IPS-15b (cell line): ENCODE measurements at regions not wholly inside any gene's neighbourhood (a gene's known extent, or its start where the extent isn't known, plus 50 kb on each side); places are given as distances from the start of the nearest gene placed in this dataset.

Experiments used
- H3K27me3 ChIP-seq: one replicate; pipeline ENCODE4 v1.6.1; 2013; ENCODE audit warnings: low read length; ENCODE audit not compliant: control insufficient read depth, insufficient read depth
- H3K36me3 ChIP-seq: one replicate; pipeline ENCODE4 v1.6.1; 2013; ENCODE audit warnings: low read length; ENCODE audit not compliant: control insufficient read depth, insufficient read depth
- H3K4me1 ChIP-seq: one replicate; pipeline ENCODE4 v1.6.1; 2013; ENCODE audit warnings: mild to moderate bottlenecking, low read length; ENCODE audit not compliant: control insufficient read depth, insufficient read depth
- H3K4me3 ChIP-seq: one replicate; pipeline ENCODE4 v1.5.1; 2013; ENCODE audit warnings: low read depth, low read length
- H3K9ac ChIP-seq: one replicate; pipeline ENCODE4 v1.6.1; 2013; ENCODE audit warnings: low read depth, mild to moderate bottlenecking, low read length
- H3K9me3 ChIP-seq: one replicate; pipeline ENCODE4 v1.6.1; 2013; ENCODE audit warnings: mild to moderate bottlenecking, low read length; ENCODE audit not compliant: control insufficient read depth, insufficient read depth

DNA sequence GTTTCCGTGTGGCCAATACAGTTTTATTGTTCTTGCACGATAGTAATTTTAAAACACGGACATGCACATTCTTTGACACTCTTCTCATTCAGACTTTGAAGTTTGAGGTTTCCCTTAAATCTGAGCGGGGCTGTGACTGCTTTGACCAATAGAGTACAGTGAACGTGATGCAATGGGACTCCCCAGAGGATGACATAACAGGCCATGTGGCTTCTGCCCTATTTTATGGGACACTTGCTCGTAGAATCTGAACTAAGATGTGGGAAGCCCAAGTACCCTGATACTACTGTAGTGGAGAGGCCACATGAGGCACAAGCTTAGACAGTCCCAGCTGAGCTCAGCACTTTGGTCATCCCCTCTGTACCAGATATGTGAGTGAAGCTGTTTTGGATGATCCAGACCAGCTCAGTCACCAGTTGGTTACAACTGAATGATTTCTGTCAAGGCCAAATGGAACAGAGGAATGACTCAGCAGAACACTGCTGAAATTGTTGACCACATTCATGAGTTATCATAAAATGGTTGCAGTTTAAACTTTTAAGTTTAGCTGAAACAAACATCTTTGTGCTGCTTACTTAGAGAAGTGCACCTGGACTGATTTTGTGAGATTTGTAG is 279.4 kb downstream of the RFPL4B start:
- no peaks in the 10 kb centered on the region for H3K36me3 ChIP-seq
- H3K9ac ChIP-seq: no peak overlapping the region
- H3K9me3 ChIP-seq: no peaks in the 10 kb centered on the region
- no peak overlapping the region for H3K4me3 ChIP-seq
- no peaks in the 10 kb centered on the region for H3K4me1 ChIP-seq
- H3K27me3 ChIP-seq: no peaks in the 10 kb centered on the region

DNA sequence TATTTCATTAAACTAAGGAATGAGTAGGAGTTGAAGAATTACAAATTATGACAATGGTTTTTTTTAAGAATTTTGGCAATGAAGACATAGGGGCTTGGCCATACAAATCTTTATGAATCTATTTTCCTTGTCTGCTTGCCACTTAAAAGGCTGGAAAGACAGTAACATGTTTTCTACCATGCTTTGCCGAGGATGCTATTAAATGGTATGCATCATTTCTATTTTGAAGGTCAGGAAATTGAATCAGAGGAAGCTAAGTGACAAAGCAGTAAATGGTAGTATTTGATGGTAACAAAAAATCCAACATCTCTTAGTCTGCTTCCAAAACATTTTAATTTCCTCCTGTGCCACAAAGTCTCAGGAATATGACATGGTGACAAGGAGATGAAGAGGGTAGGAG is 287.2 kb downstream of the RFPL4B start:
- Histone ChIP-seq H3K4me3 (no peak overlapping the region), H3K9ac (no peak overlapping the region), H3K4me1 (no peaks in the 10 kb centered on the region), H3K9me3 (no peaks in the 10 kb centered on the region), H3K36me3 (no peaks in the 10 kb centered on the region), H3K27me3 (no peaks in the 10 kb centered on the region)

DNA sequence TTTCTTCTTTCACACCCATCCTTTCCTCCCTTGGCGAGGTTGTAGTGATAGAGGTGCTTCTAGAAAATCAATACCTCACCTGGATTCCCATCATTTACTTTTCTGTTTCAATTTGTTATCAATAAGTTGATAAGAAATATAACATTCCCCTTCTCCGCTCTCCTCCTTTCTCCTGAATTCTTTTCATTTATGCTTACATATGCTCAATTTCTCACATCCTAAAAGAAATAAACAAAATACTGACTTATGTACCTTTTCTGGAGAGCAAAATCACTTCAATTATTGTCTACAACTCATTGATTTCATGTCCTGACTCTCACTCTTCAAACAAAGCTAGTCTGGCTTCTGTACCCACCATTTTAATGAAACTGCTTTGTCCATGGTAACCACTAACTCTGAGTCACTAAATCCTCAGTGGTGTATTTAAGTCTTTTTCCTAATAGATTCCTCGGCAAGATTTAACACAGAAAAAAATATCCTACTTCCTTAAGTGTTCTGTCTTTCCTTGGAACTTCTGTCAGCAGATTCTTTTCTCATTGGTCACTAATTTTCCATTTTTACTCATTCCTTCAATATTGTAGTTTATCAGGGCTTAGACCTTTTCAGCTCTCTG is 289.6 kb downstream of the RFPL4B start:
- Histone ChIP-seq H3K27me3 (no peaks in the 10 kb centered on the region), H3K9ac (no peak overlapping the region), H3K4me3 (no peak overlapping the region)

DNA sequence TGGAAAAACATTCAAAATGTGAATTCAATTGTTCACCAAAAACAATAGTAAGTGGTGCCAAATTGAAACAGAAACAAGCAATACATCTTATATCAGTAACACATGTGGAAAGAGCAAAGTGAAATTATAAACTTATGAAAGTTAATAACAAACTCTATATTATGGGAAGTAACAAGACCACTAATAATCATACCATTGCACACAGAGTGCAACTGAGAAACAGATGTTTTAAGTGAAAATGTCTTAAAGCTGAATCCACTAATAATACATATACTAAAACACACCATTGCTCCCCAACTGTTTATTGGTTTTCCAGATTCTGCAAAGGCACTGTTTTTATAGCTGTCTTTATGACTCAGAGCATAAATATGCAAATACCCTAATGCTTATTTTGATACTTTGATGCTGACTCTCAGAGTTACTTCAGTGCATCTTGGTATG is 292.3 kb downstream of the RFPL4B start:
- no peaks in the 10 kb centered on the region for H3K4me1 ChIP-seq
- no peak overlapping the region for H3K9ac ChIP-seq
- no peaks in the 10 kb centered on the region for H3K27me3 ChIP-seq
- no peak overlapping the region for H3K4me3 ChIP-seq
- H3K9me3 ChIP-seq: no peaks in the 10 kb centered on the region
- H3K36me3 ChIP-seq: no peaks in the 10 kb centered on the region

More for the DNA sequence above, 289.6 kb downstream of the RFPL4B start:
- H3K4me1 ChIP-seq: no peaks in the 10 kb centered on the region
- H3K36me3 ChIP-seq: no peaks in the 10 kb centered on the region
- H3K9me3 ChIP-seq: no peaks in the 10 kb centered on the region

DNA sequence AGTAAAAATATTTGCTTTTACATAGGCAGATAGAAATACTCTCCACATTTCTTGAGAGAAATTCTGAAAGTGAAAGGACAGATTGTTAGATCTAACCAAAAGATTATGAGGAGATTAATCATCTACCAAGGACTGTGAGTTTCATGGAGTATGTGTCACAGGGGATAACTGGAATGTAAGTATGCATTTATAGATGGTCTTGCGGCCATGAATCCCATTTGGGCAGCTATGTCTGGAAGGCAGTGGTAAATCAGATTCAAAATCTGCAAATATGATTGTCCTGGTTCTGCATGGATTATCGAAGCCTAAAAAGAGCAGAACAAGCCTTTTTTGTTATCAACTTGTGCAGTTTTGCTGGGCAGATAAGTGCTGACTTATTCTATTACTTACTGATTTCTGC is 293.8 kb downstream of the RFPL4B start:
- Histone ChIP-seq H3K9ac (no peak overlapping the region), H3K27me3 (no peaks in the 10 kb centered on the region), H3K4me1 (no peaks in the 10 kb centered on the region), H3K9me3 (no peaks in the 10 kb centered on the region), H3K4me3 (no peak overlapping the region), H3K36me3 (no peaks in the 10 kb centered on the region)

DNA sequence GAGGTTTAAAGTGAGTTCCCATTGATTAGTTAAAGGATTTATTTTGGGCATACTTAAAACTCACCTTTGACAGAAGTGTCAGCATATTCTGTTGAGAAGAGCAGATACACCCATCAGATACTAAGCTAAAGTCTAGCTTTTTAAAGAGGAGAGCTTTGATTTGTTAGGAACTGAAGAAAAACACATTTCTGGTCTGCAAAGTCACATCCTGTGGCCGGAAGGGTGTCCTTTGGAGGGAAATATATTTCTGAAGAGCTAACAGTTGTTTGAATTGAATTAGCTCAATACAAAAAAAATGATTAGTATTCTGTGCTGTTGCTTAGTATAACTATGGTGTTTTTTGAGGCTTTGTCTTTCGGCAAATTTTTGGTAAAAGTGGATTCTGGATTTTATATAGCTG is 302.7 kb downstream of the RFPL4B start:
- H3K4me1 ChIP-seq: no peaks in the 10 kb centered on the region
- no peaks in the 10 kb centered on the region for H3K9me3 ChIP-seq
- H3K4me3 ChIP-seq: no peak overlapping the region
- no peaks in the 10 kb centered on the region for H3K27me3 ChIP-seq
- H3K9ac ChIP-seq: no peak overlapping the region
- no peaks in the 10 kb centered on the region for H3K36me3 ChIP-seq

DNA sequence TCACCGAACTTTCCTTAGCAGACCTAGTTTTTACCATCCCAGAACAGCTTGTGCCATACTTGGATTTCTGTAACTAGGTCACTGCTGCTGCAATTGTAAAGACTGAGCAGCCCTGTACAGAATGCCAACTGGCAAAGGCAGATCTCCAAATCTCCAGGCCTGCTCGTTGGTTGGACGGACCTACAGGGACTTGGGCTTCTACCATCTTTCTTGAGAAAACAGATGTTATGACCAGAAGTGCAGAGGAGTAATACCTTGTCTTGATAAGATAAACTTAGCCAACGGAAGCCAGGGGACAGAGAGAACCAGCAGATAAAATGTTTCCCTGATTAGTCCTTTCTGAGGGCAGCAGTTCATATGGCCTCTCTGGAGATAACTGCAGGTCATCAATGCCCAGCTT is 304.1 kb downstream of the RFPL4B start:
- Histone ChIP-seq H3K27me3 (no peaks in the 10 kb centered on the region), H3K4me1 (no peaks in the 10 kb centered on the region), H3K4me3 (no peak overlapping the region), H3K9me3 (no peaks in the 10 kb centered on the region), H3K36me3 (no peaks in the 10 kb centered on the region), H3K9ac (no peak overlapping the region)

DNA sequence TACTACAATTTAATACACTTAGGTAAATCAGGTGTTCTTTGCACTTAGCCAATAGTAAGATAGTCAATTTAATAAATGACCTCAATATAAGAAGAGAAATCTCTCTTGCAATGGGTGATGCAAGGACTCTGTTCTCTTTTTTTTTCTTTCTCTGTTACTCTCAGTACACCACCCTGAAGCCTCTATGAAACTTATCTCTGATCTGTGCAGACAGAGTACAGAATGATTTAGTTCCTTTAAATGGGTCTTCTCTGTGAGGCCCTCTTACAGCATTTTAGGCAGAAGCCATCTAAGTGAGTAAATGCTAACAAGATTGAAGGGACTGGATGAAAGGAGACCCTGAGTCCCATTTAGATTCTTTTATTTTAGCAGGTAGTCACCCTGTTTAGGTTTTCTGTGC is 312.8 kb downstream of the RFPL4B start:
- H3K9ac ChIP-seq: no peak overlapping the region
- H3K9me3 ChIP-seq: no peaks in the 10 kb centered on the region
- H3K36me3 ChIP-seq: no peaks in the 10 kb centered on the region
- H3K4me3 ChIP-seq: no peak overlapping the region
- H3K4me1 ChIP-seq: no peaks in the 10 kb centered on the region
- H3K27me3 ChIP-seq: no peaks in the 10 kb centered on the region

DNA sequence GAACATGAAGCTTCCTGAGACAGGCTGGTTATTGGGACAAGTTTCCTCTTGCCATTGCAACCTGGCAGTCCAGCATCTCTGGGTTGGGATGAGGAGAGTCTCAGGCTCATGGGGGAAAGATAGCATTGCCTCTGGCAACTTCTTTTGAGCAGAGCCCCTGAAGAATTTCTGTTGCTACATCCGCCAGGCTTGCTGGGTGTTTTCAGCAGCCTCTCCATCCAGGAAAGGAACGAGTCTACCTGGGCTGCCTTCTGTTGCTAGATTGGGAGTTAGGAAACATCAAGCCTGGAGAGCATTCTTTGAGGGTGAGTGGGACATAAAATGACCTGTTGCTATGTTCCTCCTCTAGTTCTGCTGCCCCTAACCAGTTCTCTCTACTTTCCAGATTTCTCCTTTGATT is 313.5 kb downstream of the RFPL4B start:
- no peaks in the 10 kb centered on the region for H3K27me3 ChIP-seq
- H3K4me1 ChIP-seq: no peaks in the 10 kb centered on the region
- H3K4me3 ChIP-seq: no peak overlapping the region
- H3K36me3 ChIP-seq: no peaks in the 10 kb centered on the region
- no peaks in the 10 kb centered on the region for H3K9me3 ChIP-seq
- no peak overlapping the region for H3K9ac ChIP-seq

DNA sequence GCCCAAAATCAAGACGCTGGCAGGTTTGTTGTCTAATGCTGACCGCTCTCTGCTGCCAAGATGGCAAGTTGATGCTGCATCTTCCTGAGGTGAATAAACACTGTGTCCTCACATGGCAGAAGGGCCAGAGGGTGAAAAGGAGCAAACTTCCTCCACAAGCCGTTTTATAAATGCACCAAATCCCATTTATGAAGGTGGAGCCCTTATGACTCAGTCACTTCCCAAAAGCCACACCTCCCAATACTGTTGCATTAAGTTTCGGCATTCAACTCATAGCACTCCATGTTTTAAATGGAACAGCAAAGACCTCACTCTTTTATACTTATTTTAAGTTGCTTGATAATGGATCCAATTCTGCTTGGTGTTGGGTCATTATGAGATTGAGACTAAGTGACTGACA is 316.6 kb downstream of the RFPL4B start:
- H3K27me3 ChIP-seq: no peaks in the 10 kb centered on the region
- no peak overlapping the region for H3K4me3 ChIP-seq
- H3K9ac ChIP-seq: no peak overlapping the region
- no peaks in the 10 kb centered on the region for H3K36me3 ChIP-seq
- no peaks in the 10 kb centered on the region for H3K9me3 ChIP-seq
- no peaks in the 10 kb centered on the region for H3K4me1 ChIP-seq

DNA sequence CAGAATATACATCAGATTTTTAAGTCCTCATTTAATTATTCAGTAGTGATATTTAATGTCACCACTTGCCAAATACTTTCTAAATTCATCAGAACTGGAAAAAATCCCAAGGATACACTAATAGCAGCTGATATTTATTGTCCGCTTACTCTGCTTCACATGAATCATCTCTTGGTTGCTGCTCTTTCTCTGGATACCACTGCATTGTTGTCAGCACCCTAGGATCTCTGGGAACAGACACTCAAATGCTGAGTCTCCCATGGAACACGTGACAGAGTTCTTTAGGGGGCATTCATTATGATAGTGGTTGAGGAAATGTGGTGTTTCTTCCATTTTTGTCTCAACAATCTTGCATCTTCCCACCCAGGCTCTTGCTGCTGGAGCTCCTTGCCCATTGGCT is 318.0 kb downstream of the RFPL4B start:
- Histone ChIP-seq H3K9me3 (no peaks in the 10 kb centered on the region), H3K27me3 (no peaks in the 10 kb centered on the region), H3K4me3 (no peak overlapping the region), H3K4me1 (no peaks in the 10 kb centered on the region), H3K36me3 (no peaks in the 10 kb centered on the region), H3K9ac (no peak overlapping the region)

DNA sequence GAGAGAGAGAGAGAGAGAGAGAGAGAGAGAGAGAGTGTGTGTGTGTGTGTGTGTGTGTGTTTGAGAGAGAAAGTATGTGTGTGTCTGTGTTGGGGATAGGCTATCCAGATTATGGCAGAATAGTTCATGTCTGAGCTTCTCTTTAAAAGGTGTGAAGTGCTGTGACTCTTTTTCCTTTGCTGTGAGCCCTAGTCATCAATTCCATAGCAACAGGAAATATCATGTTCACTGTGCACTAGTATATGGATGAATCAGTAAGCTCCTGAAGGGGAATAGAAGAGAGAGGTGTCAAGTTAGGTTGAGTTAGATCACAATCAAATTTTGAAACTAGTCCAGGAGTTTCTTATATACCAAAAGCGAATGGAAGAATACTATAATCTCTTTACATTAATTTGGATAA is 318.7 kb downstream of the RFPL4B start:
- Histone ChIP-seq H3K9ac (no peak overlapping the region), H3K9me3 (no peaks in the 10 kb centered on the region), H3K36me3 (no peaks in the 10 kb centered on the region), H3K27me3 (no peaks in the 10 kb centered on the region), H3K4me3 (no peak overlapping the region), H3K4me1 (no peaks in the 10 kb centered on the region)
